OCI-LY1 (cell line): ENCODE measurements at regions not wholly inside any gene's neighbourhood (a gene's known extent, or its start where the extent isn't known, plus 50 kb on each side); places are given as distances from the start of the nearest gene placed in this dataset.
"Not testable (repeated sequence)": the region's sequence is repeated elsewhere in the genome, so short reads cannot be mapped to it uniquely, and the experiment has no call there.

Experiments used
- H2AFZ ChIP-seq: fragments of 200-600 bp; sonication (generic), shearing (Covaris generic); 2 replicates; pipeline ENCODE4 v1.6.0; 2014; ENCODE audit warnings: antibody characterized with exemption, mild to moderate bottlenecking, low read length
- H3F3A ChIP-seq: fragments of 200-600 bp; sonication (generic), shearing (Covaris generic); 2 replicates; pipeline ENCODE4 v1.6.0; 2014; ENCODE audit warnings: mild to moderate bottlenecking, antibody characterized with exemption, low read length, moderate library complexity; ENCODE audit not compliant: insufficient read depth
- H3K27ac ChIP-seq: fragments of 200-600 bp; sonication (generic); 2 replicates; pipeline ENCODE4 v1.5.1; 2014; ENCODE audit warnings: low read length, mixed run types, mild to moderate bottlenecking, low read depth; ENCODE audit not compliant: poor library complexity, severe bottlenecking
- H3K27me3 ChIP-seq: fragments of 200-600 bp; sonication (generic); 2 replicates; pipeline ENCODE4 v1.6.0; 2014; ENCODE audit warnings: antibody characterized with exemption, mild to moderate bottlenecking, low read length, moderate library complexity; ENCODE audit not compliant: insufficient read depth
- H3K36me3 ChIP-seq: fragments of 200-600 bp; sonication (generic); 2 replicates; pipeline ENCODE4 v1.6.1; 2014; ENCODE audit warnings: mild to moderate bottlenecking, antibody characterized with exemption, low read length, moderate library complexity, mixed read lengths; ENCODE audit not compliant: insufficient read depth
- H3K4me1 ChIP-seq: fragments of 200-600 bp; sonication (generic); 2 replicates; pipeline ENCODE4 v1.5.1; 2014; ENCODE audit warnings: mild to moderate bottlenecking, low read length, moderate library complexity; ENCODE audit not compliant: insufficient read depth, severe bottlenecking
- H3K4me2 ChIP-seq: fragments of 200-600 bp; sonication (generic), shearing (Covaris generic); 2 replicates; pipeline ENCODE4 v1.6.1; 2014; ENCODE audit warnings: low read length
- H3K4me3 ChIP-seq: fragments of 200-600 bp; sonication (generic); 2 replicates; pipeline ENCODE4 v1.5.1; 2014; ENCODE audit warnings: low read length, low read depth, mild to moderate bottlenecking, mixed read lengths; ENCODE audit not compliant: poor library complexity, severe bottlenecking
- H3K79me2 ChIP-seq: fragments of 200-600 bp; shearing (Covaris generic); 2 replicates; pipeline ENCODE4 v1.6.1; 2016; ENCODE audit warnings: mixed run types, low read length, mixed read lengths; ENCODE audit not compliant: insufficient read depth
- H3K9ac ChIP-seq: fragments of 200-600 bp; sonication (generic), shearing (Covaris generic); 2 replicates; pipeline ENCODE4 v1.6.1; 2014; ENCODE audit warnings: mild to moderate bottlenecking, low read length, mixed read lengths
- H3K9me2 ChIP-seq: fragments of 200-600 bp; sonication (generic), shearing (Covaris generic); 2 replicates; pipeline ENCODE4 v1.6.1; 2014; ENCODE audit warnings: low read depth, mild to moderate bottlenecking, low read length, mixed read lengths
- H3K9me3 ChIP-seq: fragments of 200-600 bp; shearing (Covaris generic); 2 replicates; pipeline ENCODE4 v1.6.1; 2014; ENCODE audit warnings: low read length, mixed read lengths
- H4K20me1 ChIP-seq: fragments of 200-600 bp; sonication (generic), shearing (Covaris generic); 2 replicates; pipeline ENCODE4 v1.6.0; 2016; ENCODE audit warnings: mild to moderate bottlenecking, low read length; ENCODE audit not compliant: insufficient read depth
- EZH2 ChIP-seq: fragments of 200-600 bp; sonication (generic), shearing (Covaris generic); IDR thresholded peaks from 2 replicates; pipeline ENCODE4 v1.8.0; 2017; ENCODE audit warnings: borderline replicate concordance, mixed run types, mild to moderate bottlenecking, antibody characterized with exemption, low read length, moderate library complexity, mixed read lengths
- TF ChIP-seq, protein P1 (sequence below): fragments of 200-600 bp; sonication (generic), shearing (Covaris generic); IDR thresholded peaks from 2 replicates; pipeline ENCODE4 v1.5.1; 2017; ENCODE audit warnings: mild to moderate bottlenecking, antibody characterized with exemption, low read length, moderate library complexity, mixed read lengths

DNA sequence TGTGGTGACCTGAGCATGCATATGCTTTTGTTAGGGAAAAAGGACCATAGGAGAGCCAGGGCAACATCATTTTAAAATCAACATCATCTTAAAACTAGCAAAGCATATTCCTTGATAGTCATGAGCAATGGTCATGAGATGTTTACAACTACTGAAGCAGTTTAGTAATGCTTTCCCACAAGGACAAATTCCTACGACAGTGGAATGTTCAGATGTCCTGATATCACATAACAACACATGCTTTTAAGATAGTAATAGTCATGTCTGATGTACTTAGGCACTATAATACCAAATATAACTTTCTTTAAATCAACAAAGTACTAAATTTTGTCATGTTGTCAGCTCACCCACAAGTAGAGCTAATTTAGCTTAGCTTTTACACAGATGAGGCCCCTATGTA is 370.3 kb downstream of the HTR1B start:
- no peaks in the 10 kb centered on the region for H4K20me1 ChIP-seq
- no peaks in the 10 kb centered on the region for H3K79me2 ChIP-seq
- no peaks in the 10 kb centered on the region for H3K4me1 ChIP-seq
- H3K4me3 ChIP-seq: no peak overlapping the region
- no peaks in the 10 kb centered on the region for H3K27me3 ChIP-seq
- no peaks in the 10 kb centered on the region for H3K36me3 ChIP-seq
- no peak overlapping the region for H3K9ac ChIP-seq
- no peaks in the 10 kb centered on the region for H3K9me2 ChIP-seq
- no peaks in the 10 kb centered on the region for H3K9me3 ChIP-seq
- H3K27ac ChIP-seq: no peak overlapping the region
- H2AFZ ChIP-seq: no peak overlapping the region
- H3F3A ChIP-seq: no peaks in the 10 kb centered on the region
- no peak overlapping the region for H3K4me2 ChIP-seq
- TF ChIP-seq EZH2: no peak
- TF ChIP-seq, protein P1, sequence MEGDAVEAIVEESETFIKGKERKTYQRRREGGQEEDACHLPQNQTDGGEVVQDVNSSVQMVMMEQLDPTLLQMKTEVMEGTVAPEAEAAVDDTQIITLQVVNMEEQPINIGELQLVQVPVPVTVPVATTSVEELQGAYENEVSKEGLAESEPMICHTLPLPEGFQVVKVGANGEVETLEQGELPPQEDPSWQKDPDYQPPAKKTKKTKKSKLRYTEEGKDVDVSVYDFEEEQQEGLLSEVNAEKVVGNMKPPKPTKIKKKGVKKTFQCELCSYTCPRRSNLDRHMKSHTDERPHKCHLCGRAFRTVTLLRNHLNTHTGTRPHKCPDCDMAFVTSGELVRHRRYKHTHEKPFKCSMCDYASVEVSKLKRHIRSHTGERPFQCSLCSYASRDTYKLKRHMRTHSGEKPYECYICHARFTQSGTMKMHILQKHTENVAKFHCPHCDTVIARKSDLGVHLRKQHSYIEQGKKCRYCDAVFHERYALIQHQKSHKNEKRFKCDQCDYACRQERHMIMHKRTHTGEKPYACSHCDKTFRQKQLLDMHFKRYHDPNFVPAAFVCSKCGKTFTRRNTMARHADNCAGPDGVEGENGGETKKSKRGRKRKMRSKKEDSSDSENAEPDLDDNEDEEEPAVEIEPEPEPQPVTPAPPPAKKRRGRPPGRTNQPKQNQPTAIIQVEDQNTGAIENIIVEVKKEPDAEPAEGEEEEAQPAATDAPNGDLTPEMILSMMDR: no peak

DNA sequence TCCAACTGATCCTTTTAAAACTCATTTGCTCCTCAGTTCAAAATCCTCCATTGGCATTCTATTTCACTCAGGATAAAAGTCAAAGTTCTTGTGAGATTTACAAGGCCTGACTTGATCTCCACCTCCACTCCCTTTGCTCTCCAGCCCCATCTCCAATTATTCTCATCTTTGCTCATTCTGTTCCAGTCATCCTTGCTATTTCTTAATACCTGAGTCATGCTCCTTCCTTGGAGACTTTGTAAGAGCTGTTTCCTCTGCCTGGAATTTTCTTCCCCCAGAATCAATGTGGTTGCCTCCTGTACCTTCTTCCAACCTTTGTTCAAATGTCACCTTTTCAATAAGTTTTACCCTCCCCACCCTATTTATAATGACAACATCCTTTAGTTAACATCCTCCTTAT is 373.5 kb downstream of the HTR1B start:
- H3K9ac ChIP-seq: no peak overlapping the region
- H3K4me2 ChIP-seq: no peak overlapping the region
- no peak overlapping the region for H3K4me3 ChIP-seq
- no peaks in the 10 kb centered on the region for H3K4me1 ChIP-seq
- no peaks in the 10 kb centered on the region for H3K27me3 ChIP-seq
- no peaks in the 10 kb centered on the region for H3K9me3 ChIP-seq
- H3K9me2 ChIP-seq: no peaks in the 10 kb centered on the region
- H3K79me2 ChIP-seq: no peaks in the 10 kb centered on the region
- H2AFZ ChIP-seq: no peak overlapping the region
- H4K20me1 ChIP-seq: no peaks in the 10 kb centered on the region
- H3F3A ChIP-seq: no peaks in the 10 kb centered on the region
- no peaks in the 10 kb centered on the region for H3K36me3 ChIP-seq
- no peak overlapping the region for H3K27ac ChIP-seq
- TF ChIP-seq EZH2: no peak
- TF ChIP-seq, protein P1: no peak

DNA sequence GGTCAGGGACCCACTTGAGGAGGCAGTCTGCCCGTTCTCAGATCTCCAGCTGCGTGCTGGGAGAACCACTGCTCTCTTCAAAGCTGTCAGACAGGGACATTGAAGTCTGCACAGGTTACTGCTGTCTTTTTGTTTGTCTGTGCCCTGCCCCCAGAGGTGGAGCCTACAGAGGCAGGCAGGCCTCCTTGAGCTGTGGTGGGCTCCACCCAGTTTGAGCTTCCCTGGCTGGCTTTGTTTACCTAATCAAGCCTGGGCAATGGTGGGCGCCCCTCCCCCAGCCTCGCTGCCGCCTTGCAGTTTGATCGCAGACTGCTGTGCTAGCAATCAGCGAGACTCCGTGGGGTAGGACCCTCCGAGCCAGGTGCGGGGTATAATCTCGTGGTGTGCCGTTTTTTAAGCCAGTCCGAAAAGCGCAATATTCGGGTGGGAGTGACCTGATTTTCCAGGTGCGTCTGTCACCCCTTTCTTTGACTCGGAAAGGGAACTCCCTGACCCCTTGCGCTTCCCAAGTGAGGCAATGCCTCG is 375.4 kb downstream of the HTR1B start:
- not testable (repeated sequence) for H3K4me3 ChIP-seq, H3F3A ChIP-seq, H4K20me1 ChIP-seq, H3K9me2 ChIP-seq, H3K36me3 ChIP-seq, H3K4me2 ChIP-seq, H3K27ac ChIP-seq, H3K4me1 ChIP-seq, H2AFZ ChIP-seq, H3K9ac ChIP-seq, H3K27me3 ChIP-seq, H3K79me2 ChIP-seq, H3K9me3 ChIP-seq

DNA sequence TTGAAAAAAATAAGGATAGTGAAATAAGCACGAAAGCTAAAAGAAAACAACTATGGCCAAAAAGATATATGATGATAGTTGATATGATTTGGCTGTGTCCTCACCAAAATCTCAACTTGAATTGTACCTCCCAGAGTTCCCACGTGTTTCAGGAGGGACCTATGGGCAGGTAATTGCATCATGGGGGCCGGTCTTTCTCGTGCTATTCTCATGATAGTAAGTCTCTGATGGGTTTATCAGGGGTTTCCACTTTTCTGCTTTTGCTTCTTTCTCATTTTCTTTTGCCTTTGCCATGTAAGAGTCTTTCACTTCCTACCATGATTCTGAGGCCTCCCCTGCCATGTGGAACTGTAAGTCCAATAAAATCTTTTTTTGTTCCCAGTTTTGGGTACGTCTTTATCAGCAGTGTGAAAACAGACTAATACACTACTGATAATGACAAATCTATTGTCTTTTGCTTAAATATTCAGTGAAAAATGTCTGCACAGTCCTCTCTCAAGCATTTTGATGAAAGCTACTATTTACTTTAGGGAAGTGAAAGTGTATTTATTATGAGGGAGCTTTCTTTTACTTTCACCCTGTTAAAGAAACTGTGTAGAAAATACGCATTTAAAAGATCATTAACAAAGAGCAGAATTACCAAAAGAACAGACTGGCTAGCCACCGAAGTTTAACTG is 389.1 kb downstream of the HTR1B start:
- H3F3A ChIP-seq: no peaks in the 10 kb centered on the region
- no peak overlapping the region for H3K9ac ChIP-seq
- no peaks in the 10 kb centered on the region for H3K36me3 ChIP-seq
- no peaks in the 10 kb centered on the region for H3K9me3 ChIP-seq
- no peaks in the 10 kb centered on the region for H3K9me2 ChIP-seq
- no peak overlapping the region for H3K4me2 ChIP-seq
- H4K20me1 ChIP-seq: no peaks in the 10 kb centered on the region
- TF ChIP-seq EZH2: no peak
- TF ChIP-seq, protein P1: no peak
- no peaks in the 10 kb centered on the region for H3K79me2 ChIP-seq
- H3K4me3 ChIP-seq: no peak overlapping the region
- H2AFZ ChIP-seq: no peak overlapping the region
- no peaks in the 10 kb centered on the region for H3K4me1 ChIP-seq
- no peaks in the 10 kb centered on the region for H3K27me3 ChIP-seq
- no peak overlapping the region for H3K27ac ChIP-seq
